MM.1S (cell line): ENCODE measurements at regions not wholly inside any gene's neighbourhood (a gene's known extent, or its start where the extent isn't known, plus 50 kb on each side); places are given as distances from the start of the nearest gene placed in this dataset.

ENCODE experiments used
- DNase-seq: peaks from one replicate; pipeline ENCODE4 v3.0.0-alpha.2; 2015
- H2AFZ ChIP-seq: fragments of 300-600 bp; sonication (generic); 2 replicates; pipeline ENCODE4 v1.6.0; 2016; ENCODE audit warnings: antibody characterized with exemption, low read length
- H3F3A ChIP-seq: fragments of 300-600 bp; sonication (generic); 2 replicates; pipeline ENCODE4 v1.6.1; 2016; ENCODE audit warnings: mild to moderate bottlenecking, antibody characterized with exemption, low read length, moderate library complexity, mixed read lengths; ENCODE audit not compliant: insufficient read depth
- H3K27ac ChIP-seq: fragments of 300-600 bp; sonication (generic); 2 replicates; pipeline ENCODE4 v1.5.1; 2016; ENCODE audit warnings: mild to moderate bottlenecking, low read length
- H3K27me3 ChIP-seq: fragments of 300-600 bp; sonication (generic); replicated peaks from 2 replicates; pipeline ENCODE4 v1.6.0; 2016; ENCODE audit warnings: low read length; ENCODE audit not compliant: insufficient read depth
- H3K36me3 ChIP-seq: fragments of 300-600 bp; sonication (generic); replicated peaks from 2 replicates; pipeline ENCODE4 v1.6.1; 2016; ENCODE audit warnings: mild to moderate bottlenecking, low read length, mixed read lengths; ENCODE audit not compliant: insufficient read depth
- H3K4me1 ChIP-seq: fragments of 300-600 bp; sonication (generic); 2 replicates; pipeline ENCODE4 v1.6.1; 2016; ENCODE audit warnings: low read length, mixed read lengths
- H3K4me2 ChIP-seq: fragments of 300-600 bp; sonication (generic); 2 replicates; pipeline ENCODE4 v1.6.0; 2016; ENCODE audit warnings: low read depth, low read length
- H3K4me3 ChIP-seq: fragments of 300-600 bp; sonication (generic); 2 replicates; pipeline ENCODE4 v1.5.1; 2016; ENCODE audit warnings: low read length, mixed read lengths
- H3K79me2 ChIP-seq: fragments of 300-600 bp; sonication (generic); 2 replicates; pipeline ENCODE4 v1.6.1; 2016; ENCODE audit warnings: mixed run types, low read length, mixed read lengths
- H3K9ac ChIP-seq: fragments of 300-600 bp; sonication (generic); 2 replicates; pipeline ENCODE4 v1.6.1; 2016; ENCODE audit warnings: low read length, mixed read lengths
- H3K9me2 ChIP-seq: fragments of 300-600 bp; sonication (generic); replicated peaks from 2 replicates; pipeline ENCODE4 v1.6.1; 2016; ENCODE audit warnings: mild to moderate bottlenecking, low read length, mixed read lengths; ENCODE audit not compliant: insufficient read depth
- H3K9me3 ChIP-seq: fragments of 300-600 bp; sonication (generic); replicated peaks from 2 replicates; pipeline ENCODE4 v1.6.1; 2016; ENCODE audit warnings: mild to moderate bottlenecking, low read length, mixed read lengths; ENCODE audit not compliant: insufficient read depth
- H4K20me1 ChIP-seq: fragments of 300-600 bp; sonication (generic); 2 replicates; pipeline ENCODE4 v1.6.1; 2016; ENCODE audit warnings: mild to moderate bottlenecking, low read length, moderate library complexity, mixed read lengths; ENCODE audit not compliant: insufficient read depth
- EZH2 ChIP-seq: fragments of 300-600 bp; sonication (generic); optimal IDR thresholded peaks from 2 replicates; pipeline ENCODE3; 2017; ENCODE audit warnings: low read depth, mild to moderate bottlenecking, antibody characterized with exemption, low read length, mixed read lengths
- EZH2phosphoT487 ChIP-seq: fragments of 300-600 bp; sonication (generic); IDR thresholded peaks from 2 replicates; pipeline ENCODE4 v1.6.1; 2018; ENCODE audit warnings: antibody characterized with exemption, low read length
- TF ChIP-seq, protein P1 (sequence below): fragments of 300-600 bp; sonication (generic); IDR thresholded peaks from 2 replicates; pipeline ENCODE4 v1.5.1; 2016; ENCODE audit warnings: antibody characterized with exemption, low read length, mixed read lengths

DNA sequence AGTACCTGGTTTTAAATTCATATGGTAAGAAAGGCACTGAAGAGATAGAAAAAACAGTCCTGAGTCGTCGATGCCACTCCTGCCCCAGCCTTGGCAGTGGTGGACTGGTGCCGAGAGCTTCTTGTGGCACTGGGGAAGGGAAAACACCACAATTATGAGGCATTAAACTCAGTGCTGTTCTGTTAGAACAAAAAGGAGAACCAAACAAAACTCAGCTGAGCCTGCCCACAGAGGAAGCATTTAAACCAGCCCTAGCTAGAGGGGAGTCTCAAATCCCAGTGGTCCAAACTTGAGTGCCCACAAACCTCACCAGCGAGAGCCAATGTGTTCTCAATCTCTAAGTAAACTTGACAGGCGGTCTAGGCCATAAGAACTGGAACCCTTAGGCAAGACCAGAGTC is 1254.5 kb upstream of the FAM98A start:
- Histone ChIP-seq H3K9me2 (no peaks in the 10 kb centered on the region), H3K4me1 (no peaks in the 10 kb centered on the region), H3K4me3 (no peak overlapping the region), H3F3A (no peaks in the 10 kb centered on the region), H3K36me3 (no peaks in the 10 kb centered on the region), H3K27ac (no peak overlapping the region), H3K27me3 (no peaks in the 10 kb centered on the region), H3K9me3 (no peaks in the 10 kb centered on the region), H3K4me2 (no peak overlapping the region), H3K9ac (no peak overlapping the region), H4K20me1 (no peaks in the 10 kb centered on the region), H3K79me2 (no peaks in the 10 kb centered on the region), H2AFZ (no peak overlapping the region)
- no peak for TF ChIP-seq EZH2
- TF ChIP-seq, protein P1, sequence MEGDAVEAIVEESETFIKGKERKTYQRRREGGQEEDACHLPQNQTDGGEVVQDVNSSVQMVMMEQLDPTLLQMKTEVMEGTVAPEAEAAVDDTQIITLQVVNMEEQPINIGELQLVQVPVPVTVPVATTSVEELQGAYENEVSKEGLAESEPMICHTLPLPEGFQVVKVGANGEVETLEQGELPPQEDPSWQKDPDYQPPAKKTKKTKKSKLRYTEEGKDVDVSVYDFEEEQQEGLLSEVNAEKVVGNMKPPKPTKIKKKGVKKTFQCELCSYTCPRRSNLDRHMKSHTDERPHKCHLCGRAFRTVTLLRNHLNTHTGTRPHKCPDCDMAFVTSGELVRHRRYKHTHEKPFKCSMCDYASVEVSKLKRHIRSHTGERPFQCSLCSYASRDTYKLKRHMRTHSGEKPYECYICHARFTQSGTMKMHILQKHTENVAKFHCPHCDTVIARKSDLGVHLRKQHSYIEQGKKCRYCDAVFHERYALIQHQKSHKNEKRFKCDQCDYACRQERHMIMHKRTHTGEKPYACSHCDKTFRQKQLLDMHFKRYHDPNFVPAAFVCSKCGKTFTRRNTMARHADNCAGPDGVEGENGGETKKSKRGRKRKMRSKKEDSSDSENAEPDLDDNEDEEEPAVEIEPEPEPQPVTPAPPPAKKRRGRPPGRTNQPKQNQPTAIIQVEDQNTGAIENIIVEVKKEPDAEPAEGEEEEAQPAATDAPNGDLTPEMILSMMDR, result no peak
- no peak for TF ChIP-seq EZH2phosphoT487
- no peak for DNase-seq

DNA sequence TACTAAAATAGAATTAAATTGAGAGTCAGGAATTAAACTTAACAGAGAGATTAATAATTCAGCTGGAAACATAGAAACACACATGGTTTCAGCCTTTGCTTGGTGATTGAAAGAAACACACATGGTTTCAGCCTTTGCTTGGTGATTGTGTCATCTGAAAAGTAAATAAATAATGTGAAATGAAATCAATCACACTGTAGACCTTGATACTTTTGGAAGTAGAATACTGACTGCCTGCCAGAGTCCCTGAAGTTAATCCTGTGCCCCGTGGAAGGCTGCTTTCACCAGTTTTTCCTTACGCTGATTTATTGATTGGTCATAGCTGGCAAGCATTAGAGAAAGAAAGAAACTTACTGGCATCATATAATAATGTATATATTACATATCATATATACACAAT is 1252.7 kb upstream of the FAM98A start:
- Histone ChIP-seq H3K4me3 (no peak overlapping the region), H3K9me2 (no peaks in the 10 kb centered on the region), H3K36me3 (no peaks in the 10 kb centered on the region), H3K4me1 (no peaks in the 10 kb centered on the region), H3K27ac (no peak overlapping the region), H3K9ac (no peak overlapping the region), H3F3A (no peaks in the 10 kb centered on the region), H3K27me3 (no peaks in the 10 kb centered on the region), H3K4me2 (no peak overlapping the region), H2AFZ (no peak overlapping the region), H3K79me2 (no peaks in the 10 kb centered on the region), H4K20me1 (no peaks in the 10 kb centered on the region), H3K9me3 (no peaks in the 10 kb centered on the region)
- TF ChIP-seq EZH2phosphoT487, result no peak
- TF ChIP-seq, protein P1, result no peak
- no peak for TF ChIP-seq EZH2
- no peak for DNase-seq

DNA sequence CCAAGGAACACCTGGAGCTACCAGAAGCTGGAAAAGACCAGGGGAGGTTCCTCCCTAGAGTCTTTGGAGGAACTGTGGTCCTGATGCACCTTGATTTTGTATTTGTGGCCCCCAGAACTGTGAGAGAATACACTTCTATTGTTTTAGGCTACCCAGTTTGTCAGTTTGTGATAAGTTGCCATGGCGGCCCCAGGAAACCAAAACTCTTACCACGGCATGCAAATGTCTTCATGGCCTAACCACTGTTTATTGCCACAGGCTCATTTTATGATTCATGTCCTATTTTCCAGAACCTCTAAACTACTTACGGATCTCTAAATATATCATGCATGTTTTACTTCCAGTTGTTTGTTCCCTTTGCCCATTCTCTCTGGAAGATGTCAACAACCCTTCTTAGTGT is 1250.7 kb upstream of the FAM98A start:
- no peaks in the 10 kb centered on the region for H3F3A ChIP-seq
- no peak for TF ChIP-seq EZH2
- TF ChIP-seq, protein P1, result no peak
- no peak for TF ChIP-seq EZH2phosphoT487
- no peak overlapping the region for H2AFZ ChIP-seq
- no peaks in the 10 kb centered on the region for H3K27me3 ChIP-seq
- H3K9me3 ChIP-seq, result no peaks in the 10 kb centered on the region
- no peak for DNase-seq
- no peaks in the 10 kb centered on the region for H3K4me1 ChIP-seq
- no peak overlapping the region for H3K4me3 ChIP-seq
- no peaks in the 10 kb centered on the region for H3K36me3 ChIP-seq
- no peak overlapping the region for H3K4me2 ChIP-seq
- H3K27ac ChIP-seq, result no peak overlapping the region
- no peaks in the 10 kb centered on the region for H3K9me2 ChIP-seq
- H3K79me2 ChIP-seq, result no peaks in the 10 kb centered on the region
- H3K9ac ChIP-seq, result no peak overlapping the region
- H4K20me1 ChIP-seq, result no peaks in the 10 kb centered on the region
